GM12864 (cell line): ENCODE measurements at regions not wholly inside any gene's neighbourhood (a gene's known extent, or its start where the extent isn't known, plus 50 kb on each side); places are given as distances from the start of the nearest gene placed in this dataset.

Source experiments
- DNase-seq: peaks from one replicate; pipeline ENCODE4 v3.0.0-alpha.2; 2011; ENCODE audit warnings: low read depth
- H3K4me3 ChIP-seq: 2 replicates; pipeline ENCODE4 v1.5.1; 2011; ENCODE audit warnings: mild to moderate bottlenecking, low read depth, low read length, control low read depth
- TF ChIP-seq, protein P1 (sequence below): IDR thresholded peaks from 2 replicates; pipeline ENCODE4 v1.5.1; 2011; ENCODE audit warnings: low read depth, mild to moderate bottlenecking, moderate library complexity, low read length, control low read depth, inconsistent platforms; ENCODE audit errors: missing control alignments

DNA sequence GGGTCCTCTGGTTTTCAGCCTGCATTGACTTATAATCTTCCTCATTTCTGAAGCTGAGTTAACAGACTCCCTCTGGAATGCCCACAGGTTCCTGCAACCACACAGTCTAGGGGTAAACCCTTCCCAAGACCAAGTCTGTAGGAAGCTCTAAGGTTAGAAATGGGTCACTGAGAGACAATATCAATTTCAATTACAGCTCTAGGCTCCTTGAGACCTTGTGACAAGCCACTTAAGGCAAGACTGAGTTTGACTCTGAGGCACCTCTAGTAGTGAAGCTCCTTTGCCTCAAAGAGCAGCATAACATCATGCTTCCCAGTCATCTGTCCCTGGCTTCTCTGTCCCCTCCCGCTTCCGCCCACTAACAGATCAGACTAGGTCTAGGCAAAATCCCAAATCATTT lies 333.2 kb upstream of the JARID2 start:
- DNase-seq, result no peak
- TF ChIP-seq, protein P1, sequence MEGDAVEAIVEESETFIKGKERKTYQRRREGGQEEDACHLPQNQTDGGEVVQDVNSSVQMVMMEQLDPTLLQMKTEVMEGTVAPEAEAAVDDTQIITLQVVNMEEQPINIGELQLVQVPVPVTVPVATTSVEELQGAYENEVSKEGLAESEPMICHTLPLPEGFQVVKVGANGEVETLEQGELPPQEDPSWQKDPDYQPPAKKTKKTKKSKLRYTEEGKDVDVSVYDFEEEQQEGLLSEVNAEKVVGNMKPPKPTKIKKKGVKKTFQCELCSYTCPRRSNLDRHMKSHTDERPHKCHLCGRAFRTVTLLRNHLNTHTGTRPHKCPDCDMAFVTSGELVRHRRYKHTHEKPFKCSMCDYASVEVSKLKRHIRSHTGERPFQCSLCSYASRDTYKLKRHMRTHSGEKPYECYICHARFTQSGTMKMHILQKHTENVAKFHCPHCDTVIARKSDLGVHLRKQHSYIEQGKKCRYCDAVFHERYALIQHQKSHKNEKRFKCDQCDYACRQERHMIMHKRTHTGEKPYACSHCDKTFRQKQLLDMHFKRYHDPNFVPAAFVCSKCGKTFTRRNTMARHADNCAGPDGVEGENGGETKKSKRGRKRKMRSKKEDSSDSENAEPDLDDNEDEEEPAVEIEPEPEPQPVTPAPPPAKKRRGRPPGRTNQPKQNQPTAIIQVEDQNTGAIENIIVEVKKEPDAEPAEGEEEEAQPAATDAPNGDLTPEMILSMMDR, result no peak
- H3K4me3 ChIP-seq, result no peak overlapping the region

DNA sequence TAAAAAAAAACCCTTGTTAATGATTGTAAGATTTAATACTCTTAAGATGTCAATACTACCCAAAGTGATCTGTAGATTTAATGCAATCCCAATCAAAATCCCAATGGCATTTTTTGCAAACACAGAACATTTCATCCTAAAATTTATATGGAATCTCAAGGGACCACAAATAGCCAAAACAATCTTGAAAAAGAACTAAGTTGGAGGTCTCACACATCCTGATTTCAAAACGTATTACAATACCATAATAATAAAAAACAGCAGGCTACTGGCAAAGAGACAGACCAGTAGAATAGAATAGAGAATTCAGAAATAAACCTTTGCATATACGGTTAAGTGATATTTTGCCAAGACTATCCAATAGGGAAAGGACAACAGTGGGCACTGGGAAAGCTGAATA lies 331.9 kb upstream of the JARID2 start:
- TF ChIP-seq, protein P1, result no peak
- no peak overlapping the region for H3K4me3 ChIP-seq
- no peak for DNase-seq

DNA sequence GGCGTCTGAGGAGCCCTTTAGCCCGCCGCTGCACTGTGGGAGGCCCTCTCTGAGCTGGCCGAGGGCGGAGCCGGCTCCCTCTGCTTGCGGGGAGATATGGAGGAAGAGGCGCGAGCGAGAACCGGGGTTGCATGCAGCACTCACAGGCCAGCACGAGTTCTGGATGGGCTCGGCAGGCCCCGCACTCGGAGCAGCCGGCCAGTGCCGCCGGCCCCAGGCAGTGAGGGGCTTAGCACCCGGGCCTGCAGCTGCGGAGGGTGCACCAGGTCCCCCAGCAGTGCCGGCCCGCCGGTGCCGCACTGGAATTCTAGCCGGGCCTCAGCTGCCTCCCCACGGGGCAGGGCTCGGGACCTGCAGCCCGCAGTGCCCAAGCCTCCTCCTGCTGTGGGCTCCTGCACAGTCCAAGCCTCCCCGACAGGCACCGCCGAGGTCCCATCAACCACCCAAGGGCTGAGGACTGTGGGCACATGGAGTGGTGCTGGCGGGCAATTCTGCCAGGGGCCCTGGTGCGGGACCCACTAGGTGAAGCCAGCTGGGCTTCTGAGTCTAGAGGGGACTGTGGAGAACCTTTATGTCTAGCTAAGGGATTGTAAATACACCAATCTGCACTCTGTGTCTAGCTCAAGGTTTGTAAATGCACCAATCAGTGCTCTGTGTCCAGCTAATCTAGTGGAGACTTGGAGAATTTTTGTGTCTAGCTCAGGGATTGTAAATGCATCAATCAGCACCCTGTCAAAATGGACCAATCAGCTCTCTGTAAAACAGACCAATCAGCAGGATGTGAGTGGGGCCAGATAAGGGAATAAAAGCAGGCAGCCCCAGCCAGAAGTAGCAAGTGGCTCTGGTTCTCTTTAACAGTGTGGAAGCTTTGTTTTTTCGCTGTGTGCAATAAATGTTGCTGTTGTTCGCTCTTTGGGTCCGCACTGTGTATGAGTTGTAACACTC lies 329.7 kb upstream of the JARID2 start:
- TF ChIP-seq, protein P1, result no peak
- no peak overlapping the region for H3K4me3 ChIP-seq
- DNase-seq, result no peak

DNA sequence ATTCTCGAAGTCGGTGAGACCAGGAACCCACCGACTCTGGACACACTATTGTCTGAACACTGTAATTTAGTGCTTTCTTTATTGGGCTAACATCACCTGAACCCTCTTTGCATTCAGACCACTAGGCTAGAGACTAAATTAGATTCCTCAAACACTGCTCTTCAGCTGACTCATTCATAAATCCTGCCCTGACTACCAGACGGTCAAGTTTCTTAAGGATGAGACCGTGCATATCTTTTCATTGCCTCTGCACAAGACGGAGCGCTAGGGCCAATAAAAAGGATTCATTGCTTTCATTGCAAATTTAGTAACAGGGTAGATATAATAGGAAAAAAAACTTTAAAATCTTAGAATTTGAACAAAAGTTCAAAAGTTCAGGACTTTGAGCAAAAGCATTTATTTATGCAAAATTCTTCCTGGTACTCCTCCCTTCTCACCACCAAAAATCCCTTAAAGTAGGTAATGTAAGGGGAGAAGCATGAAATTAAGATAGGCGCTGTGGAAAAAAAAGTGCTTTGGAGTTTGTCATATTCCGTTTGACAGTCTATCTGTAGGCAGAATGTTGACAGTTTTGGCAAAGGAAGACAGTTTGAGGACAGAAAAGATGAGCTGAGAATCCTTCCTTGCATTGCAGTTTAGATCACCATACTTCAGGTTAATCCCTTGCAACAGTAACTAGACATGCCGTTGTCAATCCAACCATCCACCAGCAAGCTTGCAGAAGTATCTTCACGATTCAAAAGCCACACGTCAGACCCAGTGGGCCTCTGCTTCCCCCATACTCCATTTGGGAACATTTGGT lies 328.6 kb upstream of the JARID2 start:
- TF ChIP-seq, protein P1, result no peak
- no peak for DNase-seq
- no peak overlapping the region for H3K4me3 ChIP-seq

DNA sequence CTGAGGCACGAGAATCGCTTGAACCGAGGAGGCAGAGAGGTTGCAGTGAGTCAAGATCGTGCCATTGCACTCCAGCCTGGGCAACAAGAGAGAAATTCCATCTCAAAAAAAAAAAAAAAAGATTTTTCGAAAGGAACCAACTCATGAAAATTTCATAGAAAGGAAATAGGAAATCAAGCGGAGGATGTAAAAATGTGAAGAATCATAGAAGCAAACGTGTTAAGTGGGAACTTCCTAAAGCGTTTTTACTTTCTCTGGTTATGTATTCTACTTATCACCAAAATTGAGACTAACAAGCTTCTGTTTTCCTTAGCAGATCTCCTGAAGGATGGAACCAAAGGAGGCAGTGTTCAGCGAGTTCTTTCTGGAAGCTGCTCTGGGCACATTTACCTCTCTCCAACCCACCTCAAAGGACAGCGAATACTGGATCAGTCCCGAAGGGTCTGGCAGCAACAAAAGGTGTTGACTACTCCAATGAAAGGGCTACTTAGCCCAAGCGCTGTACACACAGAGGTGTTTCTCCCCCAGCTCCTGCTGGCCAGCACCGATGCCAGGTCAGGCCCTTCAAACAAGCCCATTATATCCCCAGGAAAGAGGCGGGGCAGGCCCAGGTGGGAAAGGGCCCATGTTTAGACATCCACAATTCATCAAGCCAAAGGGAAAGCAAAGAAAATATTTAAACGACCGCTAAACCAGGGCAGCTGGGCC lies 327.5 kb upstream of the JARID2 start:
- TF ChIP-seq, protein P1, result no peak
- no peak for DNase-seq
- H3K4me3 ChIP-seq, result no peak overlapping the region

DNA sequence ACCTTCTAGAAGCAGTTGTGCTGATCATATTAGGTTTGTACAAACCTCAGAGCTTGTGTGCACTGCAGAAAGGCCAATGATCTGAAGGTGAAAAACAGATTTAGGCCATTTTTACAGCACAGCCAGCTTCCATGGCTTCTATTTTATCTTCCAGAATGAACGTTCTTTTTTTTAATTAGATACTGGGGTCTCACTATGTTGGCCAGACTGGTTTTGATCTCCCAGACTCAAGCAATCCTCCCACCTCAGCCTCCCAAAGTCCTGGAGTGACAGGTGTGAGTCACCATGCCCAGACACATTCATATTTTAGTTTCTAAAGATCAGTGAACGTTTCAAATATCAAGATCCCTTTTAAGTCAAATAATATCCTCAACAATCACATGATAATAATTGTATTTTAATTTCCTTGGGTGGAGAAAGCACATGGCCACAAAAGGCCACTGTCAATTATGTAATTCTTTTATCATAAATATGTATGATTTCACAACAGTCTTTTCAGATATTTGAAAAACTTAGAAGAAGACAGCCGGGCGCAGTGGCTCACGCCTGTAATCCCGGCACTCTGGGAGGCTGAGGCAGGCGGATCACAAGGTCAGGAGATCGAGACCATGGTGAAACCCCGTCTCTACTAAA lies 326.7 kb upstream of the JARID2 start:
- no peak overlapping the region for H3K4me3 ChIP-seq
- TF ChIP-seq, protein P1, result no peak
- DNase-seq, result no peak
